HG03039 (cell line): ENCODE measurements at regions not wholly inside any gene's neighbourhood (a gene's known extent, or its start where the extent isn't known, plus 50 kb on each side); places are given as distances from the start of the nearest gene placed in this dataset.

ENCODE experiments used
- ATAC-seq: cut with Tn5 transposase; IDR thresholded peaks from one replicate; pipeline ENCODE4 v1.9.1; 2021; ENCODE audit warnings: mild to moderate bottlenecking, moderate library complexity; ENCODE audit not compliant: unreplicated experiment

GRCh38 chr2:126437016-126437415 is 218.9 kb upstream of the GYPC start:
- ATAC-seq: no peak

- ATAC-seq: no peak
Measured at GRCh38 chr2:126444512-126444911, 211.4 kb upstream of the GYPC start.

GRCh38 chr2:126446106-126446695 is 209.8 kb upstream of the GYPC start:
- ATAC-seq: no peak

- no peak for ATAC-seq
Measured at GRCh38 chr2:126448611-126449010, 207.3 kb upstream of the GYPC start.

- peak; percentile 89 for ATAC-seq
Measured at GRCh38 chr2:126449677-126450076, 206.3 kb upstream of the GYPC start.

GRCh38 chr2:126463892-126464674 is 191.9 kb upstream of the GYPC start:
- ATAC-seq: no peak

GRCh38 chr2:126467367-126468054 is 188.4 kb upstream of the GYPC start:
- ATAC-seq: peak; percentile 93

- ATAC-seq: no peak
Measured at GRCh38 chr2:126475031-126475430, 180.9 kb upstream of the GYPC start.

GRCh38 chr2:126476691-126477090 is 179.3 kb upstream of the GYPC start:
- no peak for ATAC-seq

GRCh38 chr2:126480033-126480432 is 175.9 kb upstream of the GYPC start:
- ATAC-seq: no peak

GRCh38 chr2:126482582-126483464 is 173.1 kb upstream of the GYPC start:
- no peak for ATAC-seq

GRCh38 chr2:126494593-126494992 is 161.4 kb upstream of the GYPC start:
- no peak for ATAC-seq

- no peak for ATAC-seq
Measured at GRCh38 chr2:126495189-126495588, 160.8 kb upstream of the GYPC start.

- ATAC-seq: peak; percentile 96
Measured at GRCh38 chr2:126496493-126496892, 159.5 kb upstream of the GYPC start.

GRCh38 chr2:126503476-126503875 is 152.5 kb upstream of the GYPC start:
- ATAC-seq: no peak

GRCh38 chr2:126504949-126505348 is 151.0 kb upstream of the GYPC start:
- ATAC-seq: no peak

GRCh38 chr2:126506786-126507185 is 149.2 kb upstream of the GYPC start:
- ATAC-seq: no peak

- ATAC-seq: no peak
Measured at GRCh38 chr2:126507425-126507911, 148.5 kb upstream of the GYPC start.

GRCh38 chr2:126510356-126510755 is 145.6 kb upstream of the GYPC start:
- no peak for ATAC-seq

- no peak for ATAC-seq
Measured at GRCh38 chr2:126510960-126511359, 145.0 kb upstream of the GYPC start.

GRCh38 chr2:126512026-126512425 is 143.9 kb upstream of the GYPC start:
- ATAC-seq: no peak
